Left lung (tissue), 4 donors: ENCODE measurements at regions not wholly inside any gene's neighbourhood (a gene's known extent, or its start where the extent isn't known, plus 50 kb on each side); places are given as distances from the start of the nearest gene placed in this dataset.

Experiments
- ATAC-seq: fragments of 200-7000 bp; cut with Tn5 transposase; one replicate; pipeline ENCODE4 v1.9.1; 2020; ENCODE audit warnings: moderate library complexity
- DNase-seq, 4 donors: peaks; one replicate each; pipeline ENCODE4 v3.0.0-alpha.2; 2013 to 2020
- H3K27ac ChIP-seq, 2 donors: fragments of 200-600 bp; sonication (generic) in 1 of 2; one replicate each; pipeline versions ENCODE4 v1.5.0 to v1.8.0; 2020 to 2021
- H3K27me3 ChIP-seq, 2 donors: fragments of 200-600 bp; sonication (generic) in 1 of 2; one replicate each; pipeline versions ENCODE4 v1.5.0 to v1.8.0; 2020 to 2021
- H3K36me3 ChIP-seq, 2 donors: fragments of 200-600 bp; sonication (generic) in 1 of 2; one replicate each; pipeline versions ENCODE4 v1.5.0 to v1.8.0; 2020 to 2021
- H3K4me1 ChIP-seq, 2 donors: fragments of 200-600 bp; one replicate each; pipeline ENCODE4 v1.8.0; 2021
- H3K4me3 ChIP-seq, 2 donors: fragments of 200-600 bp; sonication (generic) in 1 of 2; one replicate each; pipeline versions ENCODE4 v1.5.0 to v1.8.0; 2020 to 2021; ENCODE audit warnings: mild to moderate bottlenecking in 1 of 2
- H3K9me3 ChIP-seq, 2 donors: fragments of 200-600 bp; sonication (generic) in 1 of 2; one replicate each; pipeline versions ENCODE4 v1.5.0 to v1.8.0; 2020 to 2021
- CTCF ChIP-seq, 2 donors: fragments of 200-600 bp; sonication (generic) in 1 of 2; IDR thresholded peaks; one replicate each; pipeline versions ENCODE4 v1.5.0 to v1.8.0; 2021; ENCODE audit warnings: antibody characterized with exemption in 2 of 2
- intact Hi-C, 2 donors: fragments of 100-400 bp; cut with DNase I; formaldehyde crosslinking; loops; one replicate each; pipeline versions ENCODE4 v1.11.2 to v1.14.2; 2022
- donor health status: DM: no; HTN: yes; CAD: no.
- donor health status: DM: no; HTN: no; CAD: no.

- intact Hi-C loops = no loop called here
- Histone ChIP-seq H3K27me3 (no peaks in the 10 kb centered on the region), H3K27ac (no peak overlapping the region), H3K36me3 (no peaks in the 10 kb centered on the region), H3K4me3 (no peak overlapping the region), H3K9me3 (no peaks in the 10 kb centered on the region), H3K4me1 (no peaks in the 10 kb centered on the region)
- DNase-seq (no peak), ATAC-seq (no peak)
- no peak for TF ChIP-seq CTCF (IDR thresholded peaks at IDR 0.05)
Measured at GRCh38 chr1:103953386-103953785, 203.7 kb downstream of the AMY1C start.

- ATAC-seq (no peak), DNase-seq (no peak)
- Histone ChIP-seq H3K27me3 (no peaks in the 10 kb centered on the region), H3K9me3 (peaks cover 0 to 16% of the 10 kb centered on the region in 2 donors), H3K4me3 (no peak overlapping the region), H3K27ac (no peak overlapping the region), H3K4me1 (no peaks in the 10 kb centered on the region), H3K36me3 (no peaks in the 10 kb centered on the region)
- intact Hi-C loops = no loop called here
- no peak for TF ChIP-seq CTCF (IDR thresholded peaks at IDR 0.05)
Measured at GRCh38 chr1:103958699-103959098, 209.0 kb downstream of the AMY1C start.

- Histone ChIP-seq H3K27ac (no peak overlapping the region), H3K4me1 (no peaks in the 10 kb centered on the region), H3K4me3 (no peak overlapping the region), H3K9me3 (peaks cover 0 to 16% of the 10 kb centered on the region in 2 donors), H3K27me3 (no peaks in the 10 kb centered on the region), H3K36me3 (no peaks in the 10 kb centered on the region)
- ATAC-seq (no peak), DNase-seq (peak in 1 of 4 donors; percentile 21)
- intact Hi-C loops = no loop called here
- TF ChIP-seq CTCF (IDR thresholded peaks at IDR 0.05) = no peak
Measured at GRCh38 chr1:103959565-103959964, 209.9 kb downstream of the AMY1C start.

GRCh38 chr1:103960045-103960444, 210.3 kb downstream of the AMY1C start:
- intact Hi-C loops = no loop called here
- Histone ChIP-seq H3K27me3 (no peaks in the 10 kb centered on the region), H3K36me3 (no peaks in the 10 kb centered on the region), H3K4me1 (no peaks in the 10 kb centered on the region), H3K4me3 (no peak overlapping the region), H3K27ac (no peak overlapping the region), H3K9me3 (peaks cover 0 to 16% of the 10 kb centered on the region in 2 donors)
- no peak for TF ChIP-seq CTCF (IDR thresholded peaks at IDR 0.05)
- DNase-seq (peak in 1 of 4 donors; percentile 41), ATAC-seq (no peak)

- intact Hi-C loops = no loop called here
- Histone ChIP-seq H3K27ac (no peak overlapping the region), H3K36me3 (no peaks in the 10 kb centered on the region), H3K4me1 (no peaks in the 10 kb centered on the region), H3K4me3 (no peak overlapping the region), H3K9me3 (peaks cover 0 to 16% of the 10 kb centered on the region in 2 donors), H3K27me3 (no peaks in the 10 kb centered on the region)
- ATAC-seq (no peak), DNase-seq (peak in 1 of 4 donors; percentile 20)
- TF ChIP-seq CTCF (IDR thresholded peaks at IDR 0.05) = no peak
Measured at GRCh38 chr1:103960710-103961109, 211.0 kb downstream of the AMY1C start.
